ENCODE measurements at regions not wholly inside any gene's neighbourhood (a gene's known extent, or its start where the extent isn't known, plus 50 kb on each side); places are given as distances from the start of the nearest gene placed in this dataset.

GRCh38 chr7:32147546-32148268 is 77.5 kb upstream of the PDE1C start:
- DNase-seq (ENCODE audit: low read depth in 3 of 3), result no peak

- no peak for DNase-seq (ENCODE audit: low read depth in 3 of 3)
These were observed 75.7 kb upstream of the PDE1C start for GRCh38 chr7:32145911-32146310.

GRCh38 chr7:32144676-32145075 is 74.5 kb upstream of the PDE1C start:
- DNase-seq (ENCODE audit: low read depth in 3 of 3), result no peak

- DNase-seq (ENCODE audit: low read depth in 3 of 3), result no peak
These were observed 73.1 kb upstream of the PDE1C start for GRCh38 chr7:32143301-32143700.

GRCh38 chr7:32142649-32143048 is 72.4 kb upstream of the PDE1C start:
- DNase-seq (ENCODE audit: low read depth in 3 of 3), result no peak

DNA sequence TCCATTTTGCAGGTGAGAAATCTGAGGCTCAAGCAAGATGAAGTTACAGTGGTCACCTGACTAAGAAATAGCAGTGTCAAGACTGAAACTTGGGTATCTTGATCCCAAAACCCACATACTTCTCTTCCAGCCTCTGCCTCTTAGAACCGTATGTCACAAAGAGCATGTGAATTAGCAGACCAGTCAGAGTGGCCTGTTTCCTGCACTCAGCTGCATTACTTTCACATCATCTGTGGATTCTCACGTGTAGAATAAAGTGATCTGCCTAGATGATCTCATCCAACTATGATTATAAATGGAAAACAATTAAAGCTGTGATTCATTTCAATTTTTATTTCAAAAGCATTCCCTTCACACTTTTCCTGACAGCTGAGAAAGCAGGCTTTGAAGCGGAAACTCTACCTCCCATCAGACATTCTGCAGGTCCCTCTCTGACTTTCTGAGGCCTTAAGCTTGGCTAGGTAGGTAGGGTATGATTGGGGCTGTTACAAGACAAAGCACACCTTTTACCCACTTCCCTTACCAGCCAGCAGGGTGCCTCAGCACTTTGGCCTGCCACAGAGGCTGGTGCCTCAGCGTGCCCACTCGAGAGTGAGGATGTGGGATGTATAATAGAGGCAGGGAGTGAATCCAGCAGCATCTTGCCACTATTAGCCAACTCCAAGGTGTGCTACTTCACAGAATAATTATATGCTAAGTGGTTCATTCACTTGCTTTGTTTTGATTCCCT is 70.2 kb upstream of the PDE1C start:
- DNase-seq (ENCODE audit: low read depth in 3 of 3), result no peak

GRCh38 chr7:32137059-32137458 is 66.9 kb upstream of the PDE1C start:
- no peak for DNase-seq (ENCODE audit: low read depth in 3 of 3)

- no peak for DNase-seq (ENCODE audit: low read depth in 3 of 3)
These were observed 60.9 kb upstream of the PDE1C start for GRCh38 chr7:32131091-32131490.

DNA sequence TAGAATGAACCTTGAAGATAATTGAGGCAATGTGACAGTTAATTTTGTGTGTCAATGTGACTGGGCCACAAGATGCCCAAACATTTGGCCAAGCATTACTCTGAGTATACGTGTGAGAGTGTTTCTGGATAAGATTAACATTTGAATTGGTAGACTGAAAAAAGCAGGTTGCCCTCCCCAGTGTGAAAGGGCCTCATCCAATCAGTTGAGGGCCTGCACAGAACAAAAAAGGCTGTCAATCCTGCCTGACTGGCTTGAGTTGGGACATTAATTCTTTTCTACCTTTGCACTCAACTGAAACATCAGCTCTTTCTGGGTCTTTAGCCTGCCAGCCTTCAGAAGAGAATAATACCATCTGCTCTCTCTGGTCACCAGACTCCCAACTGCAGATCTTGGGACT is 56.6 kb upstream of the PDE1C start:
- DNase-seq (ENCODE audit: low read depth in 3 of 3), result no peak
